ENCODE measurements at regions not wholly inside any gene's neighbourhood (a gene's known extent, or its start where the extent isn't known, plus 50 kb on each side); places are given as distances from the start of the nearest gene placed in this dataset.

DNA sequence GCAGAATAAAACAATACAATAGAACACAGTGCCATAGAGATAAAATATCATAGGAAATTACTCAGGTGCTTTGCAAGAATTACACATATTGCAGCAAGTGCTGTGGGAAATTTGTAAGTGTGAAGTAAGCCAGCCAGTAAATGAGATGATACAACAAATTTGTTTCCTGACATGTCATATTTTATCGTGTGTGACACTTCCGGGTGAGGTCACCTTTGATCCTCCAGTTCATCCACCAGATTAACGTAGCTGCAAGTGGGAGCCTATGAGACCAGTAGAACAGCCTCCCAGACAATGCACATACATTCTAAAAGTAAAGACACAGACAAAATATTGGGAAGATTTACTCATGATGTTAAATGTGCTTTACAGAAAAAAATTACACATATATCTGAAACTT is 72.2 kb downstream of the PRDM9 start:
- TF ChIP-seq CREB1 (IDR thresholded peaks at IDR 0.05) (no peak), CREB1 (CRISPR knock-in tag; IDR thresholded peaks at IDR 0.05) (no peak), MNT (IDR thresholded peaks at IDR 0.05) (no peak), ARID5B (CRISPR knock-in tag; IDR thresholded peaks at IDR 0.05) (no peak), ZNF746 (CRISPR knock-in tag; IDR thresholded peaks at IDR 0.05) (no peak), ZBTB1 (CRISPR knock-in tag; IDR thresholded peaks at IDR 0.05; ENCODE audit: borderline replicate concordance) (no peak)

All from HepG2 (cell line).